ENCODE measurements at regions not wholly inside any gene's neighbourhood (a gene's known extent, or its start where the extent isn't known, plus 50 kb on each side); places are given as distances from the start of the nearest gene placed in this dataset.

GRCh38 chr13:105363261-105364190 is 1171.9 kb downstream of the EFNB2 start:
- no peak for TF ChIP-seq CTCF (IDR thresholded peaks at IDR 0.05)

GRCh38 chr13:105353654-105354053 is 1181.8 kb downstream of the EFNB2 start:
- no peak for TF ChIP-seq CTCF (IDR thresholded peaks at IDR 0.05)

GRCh38 chr13:105349082-105349723 is 1186.3 kb downstream of the EFNB2 start:
- no peak for TF ChIP-seq CTCF (IDR thresholded peaks at IDR 0.05)

GRCh38 chr13:105346141-105346775 is 1189.2 kb downstream of the EFNB2 start:
- TF ChIP-seq CTCF (IDR thresholded peaks at IDR 0.05): no peak

GRCh38 chr13:105345730-105346129 is 1189.7 kb downstream of the EFNB2 start:
- TF ChIP-seq CTCF (IDR thresholded peaks at IDR 0.05): no peak

GRCh38 chr13:105345131-105345530 is 1190.3 kb downstream of the EFNB2 start:
- TF ChIP-seq CTCF (IDR thresholded peaks at IDR 0.05): no peak

GRCh38 chr13:105343134-105343806 is 1192.2 kb downstream of the EFNB2 start:
- TF ChIP-seq CTCF (IDR thresholded peaks at IDR 0.05): no peak
